ENCODE measurements at regions not wholly inside any gene's neighbourhood (a gene's known extent, or its start where the extent isn't known, plus 50 kb on each side); places are given as distances from the start of the nearest gene placed in this dataset.

DNA sequence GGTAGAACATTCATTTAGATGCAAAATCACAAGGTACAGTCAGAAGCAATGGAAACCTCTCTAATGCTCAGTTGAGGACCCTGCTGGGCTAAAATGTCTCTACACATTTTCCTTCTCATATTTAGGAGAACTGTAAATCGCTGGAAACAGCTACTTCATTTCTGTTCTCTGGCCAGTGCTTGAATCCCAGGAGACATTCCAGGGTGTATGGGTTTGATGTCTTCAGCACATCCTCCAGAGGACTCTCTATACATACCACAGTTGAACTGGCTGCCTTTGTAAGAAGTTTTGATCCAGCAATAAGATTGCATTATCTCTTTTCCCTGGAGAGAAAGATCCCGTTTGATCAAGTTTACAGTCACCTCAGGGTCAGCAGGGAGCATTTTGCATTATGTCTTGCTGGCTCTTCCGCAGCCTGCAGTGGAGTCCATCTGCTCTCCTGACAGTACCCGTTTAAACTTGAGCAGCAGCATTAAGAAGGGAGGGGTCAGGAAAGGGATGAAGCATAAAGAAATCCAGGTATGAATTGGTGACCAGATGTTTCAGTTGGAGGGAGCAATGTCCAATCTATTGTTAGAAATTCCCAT lies 676.0 kb downstream of the EPHA3 start:
- no peak for TF ChIP-seq EZH2 (IDR thresholded peaks at IDR 0.05; ENCODE audit: borderline replicate concordance, insufficient read depth, low read depth, low read length, poor library complexity, severe bottlenecking)
- TF ChIP-seq, protein P1, sequence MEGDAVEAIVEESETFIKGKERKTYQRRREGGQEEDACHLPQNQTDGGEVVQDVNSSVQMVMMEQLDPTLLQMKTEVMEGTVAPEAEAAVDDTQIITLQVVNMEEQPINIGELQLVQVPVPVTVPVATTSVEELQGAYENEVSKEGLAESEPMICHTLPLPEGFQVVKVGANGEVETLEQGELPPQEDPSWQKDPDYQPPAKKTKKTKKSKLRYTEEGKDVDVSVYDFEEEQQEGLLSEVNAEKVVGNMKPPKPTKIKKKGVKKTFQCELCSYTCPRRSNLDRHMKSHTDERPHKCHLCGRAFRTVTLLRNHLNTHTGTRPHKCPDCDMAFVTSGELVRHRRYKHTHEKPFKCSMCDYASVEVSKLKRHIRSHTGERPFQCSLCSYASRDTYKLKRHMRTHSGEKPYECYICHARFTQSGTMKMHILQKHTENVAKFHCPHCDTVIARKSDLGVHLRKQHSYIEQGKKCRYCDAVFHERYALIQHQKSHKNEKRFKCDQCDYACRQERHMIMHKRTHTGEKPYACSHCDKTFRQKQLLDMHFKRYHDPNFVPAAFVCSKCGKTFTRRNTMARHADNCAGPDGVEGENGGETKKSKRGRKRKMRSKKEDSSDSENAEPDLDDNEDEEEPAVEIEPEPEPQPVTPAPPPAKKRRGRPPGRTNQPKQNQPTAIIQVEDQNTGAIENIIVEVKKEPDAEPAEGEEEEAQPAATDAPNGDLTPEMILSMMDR (IDR thresholded peaks at IDR 0.05): no peak
